NCI-H226 (cell line): ENCODE measurements at regions not wholly inside any gene's neighbourhood (a gene's known extent, or its start where the extent isn't known, plus 50 kb on each side); places are given as distances from the start of the nearest gene placed in this dataset.
"Not testable (repeated sequence)": the region's sequence is repeated elsewhere in the genome, so short reads cannot be mapped to it uniquely, and the experiment has no call there.

Experiments
- DNase-seq: peaks from one replicate; pipeline ENCODE4 v3.0.0-alpha.2; 2015

GRCh38 chr5:5831622-5832021 is 409.1 kb downstream of the ICE1 start:
- not testable (repeated sequence) for DNase-seq

- no peak for DNase-seq
Observed at GRCh38 chr5:5828619-5829018, 406.1 kb downstream of the ICE1 start.

DNA sequence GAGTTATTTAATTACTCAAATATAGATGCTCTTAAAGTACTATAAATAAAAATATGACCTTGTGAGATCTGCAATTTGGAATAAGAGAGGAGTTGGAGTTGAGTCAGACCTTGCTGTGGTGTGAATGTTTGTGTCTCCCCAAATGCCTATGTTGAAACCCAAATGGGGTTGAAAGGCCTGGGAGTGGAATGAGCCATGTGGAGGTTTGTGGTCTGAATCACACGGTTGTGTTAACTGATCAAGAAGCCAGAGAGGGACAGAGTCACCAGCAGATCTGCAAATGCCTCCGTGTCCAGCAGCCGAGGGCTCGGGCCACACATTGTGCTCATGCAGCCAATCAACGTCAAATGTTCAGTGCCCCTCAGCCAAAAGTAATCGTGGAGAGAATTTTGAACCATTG is 404.4 kb downstream of the ICE1 start:
- DNase-seq: no peak

- no peak for DNase-seq
Observed at GRCh38 chr5:5822729-5823257, 400.3 kb downstream of the ICE1 start.

GRCh38 chr5:5816960-5817359 is 394.5 kb downstream of the ICE1 start:
- no peak for DNase-seq

- no peak for DNase-seq
Observed at GRCh38 chr5:5813441-5813840, 391.0 kb downstream of the ICE1 start.

DNA sequence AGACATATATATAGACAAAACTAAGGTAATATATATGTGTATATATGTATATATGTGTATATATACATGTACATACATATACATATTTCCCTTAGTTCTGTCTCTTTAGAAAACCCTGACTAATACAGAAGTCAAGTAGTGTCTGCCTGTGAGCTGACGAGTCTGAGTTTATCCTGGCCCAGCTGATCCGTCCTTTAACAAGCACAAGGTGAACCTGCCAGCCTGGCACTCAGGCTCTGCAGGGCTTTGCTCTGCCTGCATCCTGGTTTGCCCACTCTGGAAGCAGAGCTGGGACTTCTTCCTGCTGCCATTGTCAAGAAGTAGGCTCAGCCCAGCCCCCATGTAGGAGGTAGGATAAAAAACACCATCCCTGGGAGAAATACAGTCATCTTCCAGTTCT is 388.0 kb downstream of the ICE1 start:
- no peak for DNase-seq

DNA sequence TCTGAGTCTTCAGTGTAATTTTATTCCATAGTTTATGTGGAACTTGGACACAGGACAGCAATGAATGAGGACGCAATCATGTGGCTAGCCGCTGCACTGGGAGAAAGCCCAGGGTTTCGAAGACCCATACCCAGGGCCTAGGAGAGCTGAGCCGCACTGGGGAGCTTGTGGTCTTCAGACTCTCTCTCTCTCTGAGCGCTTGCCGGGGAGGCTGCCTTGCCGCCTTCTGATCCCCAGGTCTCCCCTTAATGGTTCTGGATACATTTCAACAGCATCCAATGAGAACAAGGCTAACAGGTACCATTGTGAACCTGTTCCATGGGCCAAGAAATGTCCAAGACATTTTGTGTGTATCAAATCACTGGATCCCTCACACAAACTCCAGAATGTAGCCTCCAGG is 383.4 kb downstream of the ICE1 start:
- no peak for DNase-seq

DNA sequence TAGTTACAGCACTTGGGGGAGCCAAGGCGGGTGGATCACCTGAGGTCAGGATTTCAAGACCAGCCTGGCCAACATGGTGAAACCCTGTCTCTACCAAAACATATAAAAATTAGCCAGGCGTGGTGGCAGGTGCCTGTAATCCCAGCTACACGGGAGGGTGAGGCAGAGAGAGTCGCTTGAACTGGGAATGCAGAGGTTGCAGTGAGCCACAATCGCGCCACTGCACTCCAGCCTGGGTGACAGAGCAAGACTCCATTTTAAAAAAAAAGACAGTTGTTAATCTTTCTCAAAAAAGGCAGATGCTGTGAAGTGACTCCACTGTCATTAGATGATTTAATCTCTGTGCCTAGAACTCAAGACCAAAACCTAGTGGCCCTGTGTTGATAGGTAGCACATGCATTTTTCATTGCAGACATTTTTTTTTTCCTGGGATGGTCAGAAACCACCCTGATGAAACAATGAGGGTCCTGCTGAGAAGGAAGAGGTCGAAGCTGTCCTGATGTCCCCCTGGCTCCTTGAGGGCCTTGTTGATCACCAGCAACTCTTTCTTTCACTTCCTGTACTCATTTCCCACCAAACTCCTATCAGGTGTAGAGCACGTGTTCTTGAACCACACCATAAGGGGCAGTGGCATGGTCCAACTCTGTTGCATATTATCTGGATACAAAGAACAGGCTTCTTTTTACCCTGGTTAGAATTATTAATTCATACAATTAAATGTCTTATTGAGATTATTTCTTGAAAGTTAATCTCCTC is 382.2 kb downstream of the ICE1 start:
- no peak for DNase-seq

GRCh38 chr5:5800801-5801761 is 378.6 kb downstream of the ICE1 start:
- no peak for DNase-seq

GRCh38 chr5:5799826-5800225 is 377.3 kb downstream of the ICE1 start:
- DNase-seq: no peak

GRCh38 chr5:5799229-5799628 is 376.8 kb downstream of the ICE1 start:
- no peak for DNase-seq

DNA sequence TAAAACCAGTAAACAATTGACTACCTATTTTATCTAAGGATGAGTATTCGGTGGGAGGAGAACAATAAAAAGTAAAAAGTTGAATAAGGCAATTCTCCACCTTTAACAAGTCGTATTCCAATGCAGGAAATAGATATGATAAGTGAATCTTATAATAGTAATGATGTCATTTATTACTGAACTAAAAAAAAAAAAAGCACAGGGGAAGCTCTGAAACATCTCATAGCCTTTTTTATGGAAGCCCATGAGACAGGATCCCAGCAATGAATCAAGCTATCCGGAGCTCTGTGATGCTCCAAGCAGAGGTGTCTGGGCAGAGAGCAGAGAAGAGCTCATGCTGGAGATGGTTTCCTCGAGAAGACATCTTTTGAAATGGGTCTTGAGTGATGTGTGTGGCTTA is 376.0 kb downstream of the ICE1 start:
- DNase-seq: no peak

DNA sequence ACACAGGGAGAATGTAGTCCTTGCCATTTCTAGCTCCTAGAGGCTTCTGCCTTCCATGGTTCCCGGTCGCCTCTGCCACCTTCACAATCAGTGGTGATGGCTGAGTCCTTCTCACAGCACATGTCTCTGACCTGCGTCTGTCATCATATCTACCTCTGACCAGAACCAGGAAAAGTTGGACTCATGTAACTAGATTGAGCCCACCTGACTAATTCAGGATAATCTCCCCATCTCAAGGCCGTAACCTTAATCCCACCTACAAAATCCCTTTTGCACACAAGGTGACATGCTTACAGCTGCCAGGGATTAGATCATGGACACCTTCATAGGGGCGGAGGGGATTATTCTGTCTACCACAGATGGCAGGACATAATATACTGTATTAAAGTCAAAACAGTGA is 375.6 kb downstream of the ICE1 start:
- no peak for DNase-seq

DNA sequence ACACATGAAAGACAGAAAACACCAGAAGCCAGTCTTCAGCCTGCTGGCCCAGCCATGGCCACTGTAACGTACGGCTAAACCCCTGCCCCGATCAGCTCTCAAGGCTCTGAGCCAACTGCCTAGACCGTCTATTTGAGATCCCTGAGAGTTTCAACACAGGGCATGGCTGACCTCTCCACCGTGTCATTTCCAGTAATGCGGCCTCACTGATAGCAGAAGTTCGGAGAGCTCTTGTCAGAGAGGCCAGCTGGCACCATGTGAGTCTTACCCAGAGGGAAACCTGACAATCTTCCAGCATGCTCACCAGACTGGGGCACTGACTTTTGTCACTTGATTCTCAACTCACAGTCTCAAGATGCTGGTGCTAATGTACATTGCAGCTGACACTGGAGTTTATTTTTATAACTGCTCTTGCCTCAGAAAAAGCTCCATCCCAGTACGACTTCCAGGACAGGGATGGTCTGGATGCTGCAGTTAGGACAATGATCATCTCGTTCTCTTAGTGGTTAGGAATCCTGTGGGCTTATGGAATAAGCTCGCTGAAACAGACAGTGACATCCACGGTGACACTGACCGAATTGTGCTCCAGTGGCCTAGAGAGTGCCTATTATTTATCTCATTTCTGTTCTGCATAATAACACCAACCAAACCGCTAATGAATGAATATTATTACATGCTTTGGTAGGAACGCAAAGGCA is 372.7 kb downstream of the ICE1 start:
- no peak for DNase-seq

GRCh38 chr5:5794118-5794560 is 371.7 kb downstream of the ICE1 start:
- no peak for DNase-seq

- DNase-seq: no peak
Observed at GRCh38 chr5:5793242-5794117, 371.0 kb downstream of the ICE1 start.

GRCh38 chr5:5792106-5792505 is 369.6 kb downstream of the ICE1 start:
- DNase-seq: no peak

DNA sequence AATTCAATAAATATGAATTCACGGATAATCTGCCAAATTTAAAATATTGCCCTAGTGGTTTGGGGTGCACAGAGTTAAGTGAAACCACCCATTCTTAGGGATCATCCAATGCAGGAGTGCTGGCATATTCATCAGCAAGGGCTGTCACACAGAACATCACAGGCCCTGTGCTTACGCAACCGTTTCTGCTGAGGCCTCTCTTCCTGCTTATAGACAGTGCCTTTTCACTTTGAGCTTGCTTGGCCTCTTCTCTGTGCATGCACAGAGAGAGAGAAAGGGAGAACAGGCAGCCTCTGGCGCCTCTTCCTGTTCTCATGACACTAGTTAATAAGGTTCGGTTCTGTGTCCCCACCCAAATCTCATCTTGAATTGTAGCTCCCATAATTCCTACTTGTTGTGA is 366.3 kb downstream of the ICE1 start:
- no peak for DNase-seq

- no peak for DNase-seq
Observed at GRCh38 chr5:5787373-5787772, 364.9 kb downstream of the ICE1 start.

DNA sequence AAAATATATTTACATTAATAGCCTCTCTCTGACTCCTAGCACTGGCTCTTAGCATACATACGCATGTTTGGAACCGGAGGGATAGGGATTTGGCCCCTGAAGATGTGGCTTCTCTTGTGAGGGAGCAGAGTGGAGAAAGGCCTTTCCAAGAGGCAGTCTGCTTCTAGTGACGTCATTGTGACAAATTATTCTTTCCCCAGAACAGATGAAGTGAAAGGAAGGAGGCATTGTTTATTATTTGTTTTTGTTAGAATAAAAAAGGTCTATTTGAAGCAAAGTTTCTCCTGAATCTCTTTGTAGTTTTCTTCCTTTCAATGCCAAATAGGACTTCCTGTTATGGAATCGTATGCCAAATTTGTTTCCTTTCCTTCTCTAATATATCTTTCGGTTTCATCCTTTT is 361.6 kb downstream of the ICE1 start:
- DNase-seq: no peak

- no peak for DNase-seq
Observed at GRCh38 chr5:5783021-5783420, 360.5 kb downstream of the ICE1 start.
